IPS-NIHi11 (cell line): ENCODE measurements at regions not wholly inside any gene's neighbourhood (a gene's known extent, or its start where the extent isn't known, plus 50 kb on each side); places are given as distances from the start of the nearest gene placed in this dataset.
A peak's percentile ranks its signal among the peaks of the same experiment; 100 is the strongest.
"Not testable (repeated sequence)": the region's sequence is repeated elsewhere in the genome, so short reads cannot be mapped to it uniquely, and the experiment has no call there.

Experiments used
- DNase-seq: peaks from one replicate; pipeline ENCODE4 v3.0.0; 2012; ENCODE audit warnings: mixed read lengths, low spot score

DNA sequence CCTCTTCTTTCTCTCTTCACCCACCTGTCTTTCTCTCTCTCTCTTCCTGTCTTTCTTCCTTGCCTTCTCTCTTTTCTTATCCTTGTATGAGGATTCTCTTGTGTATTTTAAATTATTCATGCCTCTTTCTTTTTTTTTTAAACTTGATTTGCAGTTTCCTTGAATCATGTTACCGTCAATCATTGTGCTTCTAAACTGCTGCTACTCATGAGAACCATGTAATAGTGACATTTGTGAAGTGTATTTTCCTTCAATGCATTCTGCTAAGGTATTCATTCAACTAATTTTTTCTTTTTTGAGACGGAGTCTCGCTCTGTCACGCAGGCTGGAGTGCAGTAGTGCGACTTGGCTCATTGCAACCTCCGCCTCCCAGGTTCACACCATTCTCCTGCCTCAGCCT lies 539.1 kb upstream of the BRINP3 start:
- DNase-seq, result no peak

DNA sequence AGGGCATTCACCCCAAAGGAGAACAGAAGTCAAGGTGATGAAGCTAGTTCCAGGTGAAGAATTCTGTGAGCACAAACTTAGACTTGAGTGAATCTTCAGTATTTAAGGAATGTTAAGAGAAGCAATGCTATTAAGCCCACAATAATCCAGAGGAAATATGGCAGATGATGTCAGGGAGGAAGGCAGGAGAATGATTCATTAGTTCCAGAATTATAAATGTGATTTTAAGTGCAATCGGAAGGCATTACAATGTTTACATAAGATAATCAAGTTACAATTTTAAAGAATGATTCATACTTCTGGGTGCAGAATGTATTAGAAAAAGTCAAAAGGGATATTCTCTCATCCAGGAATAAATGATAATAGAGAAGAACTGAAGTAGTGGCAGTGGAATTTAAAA lies 545.2 kb upstream of the BRINP3 start:
- peak; percentile 3 for DNase-seq

DNA sequence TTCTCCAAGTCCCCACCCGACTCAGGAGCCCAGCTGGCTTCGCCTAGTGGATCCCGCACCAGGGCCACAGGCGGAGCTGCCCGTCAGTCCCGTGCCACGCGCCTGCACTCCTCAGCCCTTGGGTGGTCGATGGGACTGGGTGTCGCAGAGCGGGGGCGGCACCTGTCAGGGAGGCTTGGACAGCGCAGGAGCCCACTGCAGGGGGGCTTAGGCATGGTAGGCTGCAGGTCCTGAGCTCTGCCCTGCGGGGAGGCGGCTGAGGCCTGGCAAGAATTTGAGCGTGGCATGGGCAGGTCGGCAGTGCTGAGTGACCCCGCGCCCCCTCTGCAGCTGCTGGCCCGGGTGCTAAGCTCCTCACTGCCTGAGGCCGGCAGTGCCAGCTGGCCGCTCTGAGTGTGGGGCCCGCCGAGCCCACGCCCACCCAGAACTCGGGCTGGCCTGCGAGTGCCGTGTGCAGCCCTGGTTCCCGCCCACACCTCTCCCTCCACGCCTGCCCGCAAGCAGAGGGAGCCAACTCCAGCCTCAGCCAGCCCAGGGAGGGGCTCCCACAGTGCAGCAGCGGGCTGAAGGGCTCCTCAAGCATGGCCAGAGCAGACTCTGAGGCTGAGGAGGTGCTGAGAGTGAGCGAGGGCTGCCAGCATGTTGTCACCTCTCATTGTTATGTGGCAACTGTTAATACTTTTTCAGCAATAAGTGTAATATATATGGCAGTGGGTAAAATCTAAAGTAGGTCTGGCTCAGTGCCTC lies 548.4 kb upstream of the BRINP3 start:
- no peak for DNase-seq

DNA sequence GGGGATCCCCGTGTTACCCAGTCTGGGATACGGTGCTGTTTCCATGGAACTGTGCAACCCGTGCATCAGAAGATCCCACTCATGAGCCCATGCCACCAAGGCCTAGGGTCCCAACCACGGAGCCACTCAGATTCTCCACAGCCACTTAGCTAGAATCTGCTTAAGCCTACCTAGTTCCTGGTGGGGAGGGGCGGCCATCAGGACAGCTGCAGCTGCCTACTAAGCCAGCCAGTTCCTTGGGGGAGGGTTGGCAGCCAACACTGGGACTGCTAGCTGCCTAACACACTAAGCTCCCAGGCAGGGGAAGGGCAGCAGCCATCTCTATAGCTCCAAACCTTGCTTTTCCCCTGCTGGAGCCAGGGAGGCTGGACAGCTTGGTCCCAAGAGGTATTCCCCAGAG lies 549.2 kb upstream of the BRINP3 start:
- no peak for DNase-seq

GRCh38 chr1:191034132-191034531 lies 556.5 kb upstream of the BRINP3 start:
- no peak for DNase-seq

DNA sequence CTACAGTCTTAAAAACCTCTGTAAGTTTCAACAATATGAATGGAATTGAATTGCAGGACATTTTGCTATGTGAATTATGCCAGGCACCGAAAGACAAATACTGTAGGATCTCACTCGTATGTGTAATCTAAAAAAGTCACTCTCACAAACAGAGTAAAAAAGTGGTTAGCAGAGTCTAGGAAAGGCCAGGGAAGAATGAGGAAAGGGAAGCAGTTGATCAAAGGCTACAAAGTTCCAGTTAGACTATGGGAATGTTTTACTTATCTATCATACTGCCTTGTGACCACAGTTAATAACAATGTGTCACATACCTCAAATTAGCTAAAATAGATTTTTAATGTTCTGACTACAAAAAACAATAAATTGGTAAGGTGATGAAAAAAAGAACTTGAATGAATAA lies 565.4 kb upstream of the BRINP3 start:
- DNase-seq, result no peak

- no peak for DNase-seq
Observed at GRCh38 chr1:191049781-191050180, 572.1 kb upstream of the BRINP3 start.

DNA sequence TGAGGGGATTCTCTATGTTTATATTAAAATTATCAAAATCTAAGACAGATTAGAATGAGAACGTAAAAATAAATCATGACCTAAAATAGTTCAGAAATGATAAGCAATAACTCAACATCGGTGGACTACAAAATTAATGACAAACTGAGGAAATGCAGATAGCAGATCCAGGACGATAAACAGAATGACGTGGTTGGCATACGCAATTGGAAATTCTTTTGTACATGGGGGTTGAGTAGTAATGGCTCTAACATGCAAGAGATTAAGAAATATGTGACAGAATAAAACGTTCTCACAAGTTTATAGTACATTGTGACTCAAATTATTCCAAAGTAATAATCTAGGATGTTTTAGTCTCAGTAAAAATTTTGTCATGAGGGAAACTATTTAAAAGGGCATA lies 575.2 kb upstream of the BRINP3 start:
- DNase-seq, result no peak

DNA sequence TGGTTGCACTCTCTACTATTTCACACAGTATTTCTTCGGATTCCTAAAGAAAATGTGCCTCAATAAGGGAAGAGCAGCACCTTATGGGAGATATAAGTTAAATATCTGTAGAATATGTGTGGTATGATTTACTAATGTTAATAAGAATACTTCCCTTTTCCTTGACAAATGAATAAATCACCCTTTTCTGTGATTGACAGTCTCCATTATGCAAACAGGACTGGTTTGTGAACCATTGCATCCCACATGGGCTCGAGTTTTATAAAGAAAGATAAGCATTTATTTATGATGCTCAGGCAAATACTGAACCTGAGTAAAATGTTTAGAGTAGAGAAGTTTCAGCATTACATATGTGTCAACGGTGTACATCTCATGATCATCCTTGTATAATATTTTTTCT lies 587.7 kb upstream of the BRINP3 start:
- no peak for DNase-seq

GRCh38 chr1:191065771-191066170 lies 588.1 kb upstream of the BRINP3 start:
- no peak for DNase-seq

DNA sequence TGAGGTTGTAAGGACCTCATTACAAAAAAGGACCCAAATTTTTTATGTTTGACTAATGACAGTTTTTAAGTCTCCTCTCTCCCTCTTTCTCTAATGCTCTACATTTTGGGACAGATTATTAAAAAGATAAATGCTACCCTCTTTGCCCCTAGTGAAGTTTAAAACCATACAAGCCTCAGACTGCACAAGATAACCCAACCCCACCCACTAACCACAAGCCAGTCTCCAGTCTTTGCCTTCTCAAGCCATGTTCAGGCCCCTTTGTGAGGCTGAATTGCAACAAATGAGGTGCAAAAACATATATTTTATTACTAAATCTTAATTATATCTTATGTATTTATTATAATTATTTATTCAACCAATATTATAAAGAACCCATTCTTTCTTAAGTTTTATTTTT lies 597.2 kb upstream of the BRINP3 start:
- no peak for DNase-seq

- not testable (repeated sequence) for DNase-seq
Observed at GRCh38 chr1:191083090-191083489, 605.4 kb upstream of the BRINP3 start.

DNA sequence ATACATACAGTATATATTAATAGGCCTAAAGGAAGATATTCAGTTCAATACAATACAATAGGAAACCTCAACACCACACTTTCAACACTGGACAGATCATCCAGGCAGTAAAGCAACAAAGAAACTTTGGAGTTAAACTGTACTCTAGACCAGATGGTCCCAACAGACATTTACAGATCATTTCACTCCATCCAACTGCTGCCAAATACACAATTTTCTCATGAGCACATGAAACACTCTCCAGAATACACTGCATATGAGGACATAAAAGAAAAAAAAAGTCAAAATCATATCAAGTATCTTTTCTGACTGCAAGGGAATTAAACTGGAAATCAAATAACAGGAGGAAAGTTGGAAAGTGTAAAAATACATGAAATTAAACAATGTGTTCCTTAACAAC lies 607.5 kb upstream of the BRINP3 start:
- DNase-seq, result no peak

GRCh38 chr1:191086910-191087309 lies 609.2 kb upstream of the BRINP3 start:
- no peak for DNase-seq

DNA sequence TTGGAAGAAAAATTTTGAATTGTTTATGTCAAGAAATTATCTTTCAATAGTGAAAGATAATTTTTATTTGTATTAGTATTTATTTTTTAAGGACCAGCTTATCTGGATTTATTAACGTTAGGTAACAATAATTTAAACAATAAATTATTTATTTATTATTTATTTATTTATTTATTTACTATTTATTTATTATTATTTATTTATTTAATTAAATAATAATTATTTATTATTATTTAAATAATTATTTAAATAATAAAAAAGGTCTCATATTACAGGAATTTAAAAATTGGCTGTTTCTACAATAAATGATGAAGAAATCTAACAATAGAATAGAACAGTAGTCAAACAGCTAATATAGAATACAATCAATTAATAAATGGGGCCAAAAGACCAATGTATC lies 618.7 kb upstream of the BRINP3 start:
- DNase-seq, result no peak

- DNase-seq, result no peak
Observed at GRCh38 chr1:191099696-191100095, 622.0 kb upstream of the BRINP3 start.

DNA sequence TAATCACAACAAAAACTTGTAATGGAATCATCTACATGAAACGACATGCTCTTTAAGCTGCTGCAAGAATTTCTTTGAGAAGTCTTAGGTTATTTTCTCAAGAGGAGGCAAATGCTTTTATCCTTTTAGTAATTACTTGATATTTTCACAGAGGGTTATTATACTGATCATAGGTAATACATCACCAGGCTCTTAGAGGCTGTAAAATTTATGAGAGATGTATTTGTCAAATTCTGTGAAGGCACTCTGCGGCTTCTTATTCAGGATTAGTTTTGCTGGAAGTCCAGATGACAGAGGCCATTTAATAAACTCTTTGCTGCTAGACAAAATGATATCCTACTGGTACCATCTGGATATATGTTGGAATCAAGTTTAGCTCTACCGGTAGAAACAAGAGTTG lies 624.3 kb upstream of the BRINP3 start:
- no peak for DNase-seq

DNA sequence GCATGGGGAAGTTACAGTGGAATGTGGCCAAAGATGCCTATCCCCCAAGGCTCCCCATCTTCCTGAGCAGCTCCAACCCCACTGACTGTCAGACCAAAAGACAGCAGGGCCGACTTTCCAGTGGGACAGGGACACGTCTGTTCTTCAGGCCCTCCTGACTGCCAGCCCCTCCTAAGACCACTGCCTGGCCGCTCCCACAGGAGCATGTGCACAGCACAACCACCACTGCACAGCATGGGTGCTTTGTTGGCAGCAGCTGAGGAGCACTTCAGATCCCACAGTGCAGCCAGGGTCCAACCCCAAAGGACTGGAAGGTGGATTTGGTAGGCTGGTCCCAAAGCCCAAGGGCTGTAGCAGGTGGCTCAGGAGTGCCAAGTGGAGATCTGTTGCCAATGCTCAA lies 648.3 kb upstream of the BRINP3 start:
- DNase-seq, result no peak

GRCh38 chr1:191134796-191135195 lies 657.1 kb upstream of the BRINP3 start:
- DNase-seq, result no peak

GRCh38 chr1:191140038-191140437 lies 662.4 kb upstream of the BRINP3 start:
- no peak for DNase-seq

DNA sequence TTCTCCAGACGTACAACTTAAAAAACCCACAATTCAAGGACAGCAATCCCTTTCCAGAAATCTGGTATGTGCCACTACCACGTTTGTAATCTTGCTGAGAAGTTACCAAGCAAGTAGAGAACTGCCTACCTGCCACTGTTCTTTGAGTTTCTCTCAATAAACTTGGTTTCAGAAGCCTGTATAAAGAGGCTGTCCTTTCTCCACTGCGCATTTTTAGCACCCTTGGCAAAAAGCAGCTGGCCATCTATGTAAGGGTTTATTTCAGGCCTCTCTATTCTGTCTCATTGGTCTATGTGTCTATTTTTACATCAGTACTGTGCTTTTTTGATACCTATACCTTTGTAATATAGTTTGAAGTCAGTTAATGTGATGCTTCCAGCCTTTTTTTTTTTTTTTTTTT lies 665.1 kb upstream of the BRINP3 start:
- no peak for DNase-seq

DNA sequence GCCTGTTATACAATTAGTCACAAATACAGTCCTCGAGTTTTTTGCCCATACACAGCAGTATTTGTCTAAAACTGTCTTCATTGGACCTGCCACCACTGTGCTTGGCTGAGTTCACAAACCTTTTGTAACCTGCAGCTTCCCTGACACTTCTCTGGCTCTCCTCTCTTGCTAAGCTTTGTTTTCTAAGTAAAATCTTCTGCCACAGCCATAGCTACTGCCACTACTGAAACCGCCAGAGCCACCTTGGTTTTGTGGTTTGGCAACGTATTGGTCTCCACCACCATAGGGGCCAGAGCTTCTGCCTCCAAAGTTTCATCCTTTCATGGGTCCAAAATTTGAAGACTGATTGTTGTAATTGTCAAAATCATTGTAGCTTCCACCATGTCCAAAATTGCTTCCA lies 668.2 kb upstream of the BRINP3 start:
- DNase-seq, result no peak

DNA sequence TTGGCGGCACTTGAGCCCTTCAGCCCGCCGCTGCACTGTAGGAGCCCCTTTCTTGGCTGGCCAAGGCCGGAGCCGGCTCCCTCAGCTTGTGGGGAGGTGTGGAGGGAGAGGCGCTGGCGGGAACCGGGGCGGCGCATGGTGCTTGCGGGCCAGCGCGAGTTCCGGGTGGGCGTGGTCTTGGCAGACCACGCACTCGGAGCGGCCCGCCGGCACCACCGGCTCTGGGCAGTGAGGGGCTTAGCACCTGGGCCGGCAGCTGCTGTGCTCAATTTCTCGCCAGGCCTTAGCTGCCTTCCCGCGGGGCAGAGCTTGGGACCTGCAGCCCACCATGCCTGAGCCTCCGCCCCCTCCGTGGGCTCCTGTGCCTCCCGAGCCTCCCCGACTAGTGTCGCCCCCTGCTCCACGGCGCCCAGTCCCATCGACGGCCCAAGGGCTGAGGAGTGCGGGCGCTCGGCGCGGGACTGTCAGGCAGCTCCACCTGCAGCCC lies 673.7 kb upstream of the BRINP3 start:
- DNase-seq, result no peak

- DNase-seq, result no peak
Observed at GRCh38 chr1:191152776-191153175, 675.1 kb upstream of the BRINP3 start.
